Astrocyte of the cerebellum (primary cell): ENCODE measurements at regions not wholly inside any gene's neighbourhood (a gene's known extent, or its start where the extent isn't known, plus 50 kb on each side); places are given as distances from the start of the nearest gene placed in this dataset.

Experiments used
- DNase-seq: peaks from one replicate; pipeline ENCODE4 v3.0.0-alpha.2; 2011; ENCODE audit warnings: low read depth
- H3K4me3 ChIP-seq: 2 replicates; pipeline ENCODE4 v1.5.1; 2011; ENCODE audit warnings: mild to moderate bottlenecking, low read depth, low read length, moderate library complexity
- CTCF ChIP-seq: IDR thresholded peaks from 2 replicates; pipeline ENCODE4 v1.5.1; 2012; ENCODE audit warnings: low read length, low read depth, moderate library complexity, mild to moderate bottlenecking; ENCODE audit errors: missing control alignments
- in situ Hi-C: cut with HindIII; loops from 2 replicates; pipeline ENCODE4 v1.10.0; 2017; ENCODE audit warnings: low sequenced_read_pairs

- DNase-seq, result no peak
- no peak overlapping the region for H3K4me3 ChIP-seq
- in situ Hi-C loops, result no loop called here
- TF ChIP-seq CTCF, result no peak
These were observed 114.3 kb downstream of the THBS2 start for GRCh38 chr6:169139179-169139971.

GRCh38 chr6:169132352-169132940, 121.2 kb downstream of the THBS2 start:
- no peak for DNase-seq
- no peak overlapping the region for H3K4me3 ChIP-seq
- in situ Hi-C loops, result no loop called here
- TF ChIP-seq CTCF, result no peak

GRCh38 chr6:169131390-169131789, 122.3 kb downstream of the THBS2 start:
- H3K4me3 ChIP-seq, result no peak overlapping the region
- no peak for DNase-seq
- in situ Hi-C loops, result no loop called here
- no peak for TF ChIP-seq CTCF

- no peak for DNase-seq
- H3K4me3 ChIP-seq, result no peak overlapping the region
- in situ Hi-C loops, result no loop called here
- TF ChIP-seq CTCF, result no peak
These were observed 123.5 kb downstream of the THBS2 start for GRCh38 chr6:169130113-169130512.

GRCh38 chr6:169121013-169121412, 132.6 kb downstream of the THBS2 start:
- no peak for DNase-seq

GRCh38 chr6:169119669-169120068, 134.0 kb downstream of the THBS2 start:
- in situ Hi-C loops, result no loop called here

More at GRCh38 chr6:169121013-169121412, 132.6 kb downstream of the THBS2 start:
- peak; percentile 10 for TF ChIP-seq CTCF
- no peak overlapping the region for H3K4me3 ChIP-seq
- in situ Hi-C loops, result no loop called here

More at GRCh38 chr6:169119669-169120068, 134.0 kb downstream of the THBS2 start:
- no peak for DNase-seq
- TF ChIP-seq CTCF, result no peak
- no peak overlapping the region for H3K4me3 ChIP-seq
